ENCODE measurements at regions not wholly inside any gene's neighbourhood (a gene's known extent, or its start where the extent isn't known, plus 50 kb on each side); places are given as distances from the start of the nearest gene placed in this dataset.

DNA sequence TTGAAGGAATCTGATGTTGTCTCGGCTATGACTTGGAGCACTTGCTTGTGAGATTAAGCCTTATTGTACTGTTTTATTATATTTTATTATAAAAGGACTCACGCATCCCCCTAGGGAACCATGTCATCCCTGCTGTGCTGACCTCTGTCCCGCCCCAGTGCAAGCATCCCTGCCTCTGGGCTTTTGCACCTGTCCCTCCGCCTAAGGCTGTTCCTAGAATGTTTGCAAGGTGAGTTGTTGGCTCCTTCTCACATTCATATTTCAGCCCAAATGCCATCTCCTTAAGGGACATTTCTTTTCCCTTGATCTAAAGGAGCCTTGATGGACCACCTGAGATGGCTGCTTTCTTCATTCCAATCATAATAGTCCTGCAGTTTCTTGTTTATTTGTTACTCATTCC lies 236.9 kb upstream of the IGFBP3 start:
- no peaks in the 10 kb centered on the region for H4K20me1 ChIP-seq (ENCODE audit: insufficient read depth, low read length)
- TF ChIP-seq EZH2phosphoT487 (IDR thresholded peaks at IDR 0.05; ENCODE audit: borderline replicate concordance, low read depth, low read length), result no peak
- no peaks in the 10 kb centered on the region for H3K9me2 ChIP-seq (ENCODE audit: insufficient read depth, low read length)
- no peaks in the 10 kb centered on the region for H3K79me2 ChIP-seq (ENCODE audit: insufficient read depth, low read depth, low read length)
- intact Hi-C loops (cut with micrococcal nuclease; ENCODE audit: unreplicated experiment), result no loop called here
- no peak overlapping the region for H3K27ac ChIP-seq (ENCODE audit: low read depth, low read length, poor library complexity, severe bottlenecking)
- H3K9me3 ChIP-seq (ENCODE audit: low read length), result no peaks in the 10 kb centered on the region
- no peak for DNase-seq (ENCODE audit: low spot score)
- H3K4me1 ChIP-seq (ENCODE audit: insufficient read depth, low read length, poor library complexity, severe bottlenecking), result no peaks in the 10 kb centered on the region
- no peak overlapping the region for H3K4me3 ChIP-seq (ENCODE audit: low read depth, low read length, poor library complexity, severe bottlenecking)
- H3K4me2 ChIP-seq (ENCODE audit: low read length), result no peak overlapping the region
- H3K36me3 ChIP-seq (ENCODE audit: insufficient read depth, low read length), result no peaks in the 10 kb centered on the region
- BruUV-seq (replicated peaks), result no TSS peak
- ChIA-PET POLR2A (no interaction called here), CTCF (ENCODE audit: unreplicated experiment) (no interaction called here)
- no peak overlapping the region for H2AFZ ChIP-seq (ENCODE audit: low read length)

DNA sequence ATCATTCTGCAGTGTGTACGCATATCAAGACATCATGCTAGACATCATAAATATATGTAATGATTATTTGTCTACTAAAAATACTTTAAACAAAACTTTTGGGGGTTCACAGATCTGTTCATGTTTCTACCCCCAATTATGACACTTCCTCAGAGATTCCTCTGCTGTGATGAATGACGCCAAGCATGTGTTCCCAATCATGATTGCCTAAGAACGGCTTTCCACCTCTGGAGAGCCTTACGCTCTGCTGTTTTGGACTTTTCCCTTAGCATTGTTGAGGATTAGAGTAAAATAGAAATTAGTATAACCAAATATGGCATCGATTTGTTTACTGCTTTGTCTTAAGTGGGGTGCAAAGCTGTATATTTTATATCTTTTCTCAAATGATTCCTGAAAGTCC lies 236.3 kb upstream of the IGFBP3 start:
- no peaks in the 10 kb centered on the region for H4K20me1 ChIP-seq (ENCODE audit: insufficient read depth, low read length)
- no peaks in the 10 kb centered on the region for H3K79me2 ChIP-seq (ENCODE audit: insufficient read depth, low read depth, low read length)
- no peaks in the 10 kb centered on the region for H3K36me3 ChIP-seq (ENCODE audit: insufficient read depth, low read length)
- TF ChIP-seq, protein P1, sequence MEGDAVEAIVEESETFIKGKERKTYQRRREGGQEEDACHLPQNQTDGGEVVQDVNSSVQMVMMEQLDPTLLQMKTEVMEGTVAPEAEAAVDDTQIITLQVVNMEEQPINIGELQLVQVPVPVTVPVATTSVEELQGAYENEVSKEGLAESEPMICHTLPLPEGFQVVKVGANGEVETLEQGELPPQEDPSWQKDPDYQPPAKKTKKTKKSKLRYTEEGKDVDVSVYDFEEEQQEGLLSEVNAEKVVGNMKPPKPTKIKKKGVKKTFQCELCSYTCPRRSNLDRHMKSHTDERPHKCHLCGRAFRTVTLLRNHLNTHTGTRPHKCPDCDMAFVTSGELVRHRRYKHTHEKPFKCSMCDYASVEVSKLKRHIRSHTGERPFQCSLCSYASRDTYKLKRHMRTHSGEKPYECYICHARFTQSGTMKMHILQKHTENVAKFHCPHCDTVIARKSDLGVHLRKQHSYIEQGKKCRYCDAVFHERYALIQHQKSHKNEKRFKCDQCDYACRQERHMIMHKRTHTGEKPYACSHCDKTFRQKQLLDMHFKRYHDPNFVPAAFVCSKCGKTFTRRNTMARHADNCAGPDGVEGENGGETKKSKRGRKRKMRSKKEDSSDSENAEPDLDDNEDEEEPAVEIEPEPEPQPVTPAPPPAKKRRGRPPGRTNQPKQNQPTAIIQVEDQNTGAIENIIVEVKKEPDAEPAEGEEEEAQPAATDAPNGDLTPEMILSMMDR (conservative IDR thresholded peaks at IDR 0.05; ENCODE audit: low read length), result no peak
- no peaks in the 10 kb centered on the region for H3K9me3 ChIP-seq (ENCODE audit: low read length)
- H3K4me3 ChIP-seq (ENCODE audit: low read depth, low read length, poor library complexity, severe bottlenecking), result no peak overlapping the region
- no peak overlapping the region for H2AFZ ChIP-seq (ENCODE audit: low read length)
- no peak overlapping the region for H3K4me2 ChIP-seq (ENCODE audit: low read length)
- H3K9me2 ChIP-seq (ENCODE audit: insufficient read depth, low read length), result no peaks in the 10 kb centered on the region
- H3K27ac ChIP-seq (ENCODE audit: low read depth, low read length, poor library complexity, severe bottlenecking), result no peak overlapping the region
- ChIA-PET POLR2A (no interaction called here), CTCF (ENCODE audit: unreplicated experiment) (no interaction called here)
- intact Hi-C loops (cut with micrococcal nuclease; ENCODE audit: unreplicated experiment), result no loop called here
- H3K4me1 ChIP-seq (ENCODE audit: insufficient read depth, low read length, poor library complexity, severe bottlenecking), result no peaks in the 10 kb centered on the region
- no peak for DNase-seq (ENCODE audit: low spot score)
- no TSS peak for BruUV-seq (replicated peaks)

DNA sequence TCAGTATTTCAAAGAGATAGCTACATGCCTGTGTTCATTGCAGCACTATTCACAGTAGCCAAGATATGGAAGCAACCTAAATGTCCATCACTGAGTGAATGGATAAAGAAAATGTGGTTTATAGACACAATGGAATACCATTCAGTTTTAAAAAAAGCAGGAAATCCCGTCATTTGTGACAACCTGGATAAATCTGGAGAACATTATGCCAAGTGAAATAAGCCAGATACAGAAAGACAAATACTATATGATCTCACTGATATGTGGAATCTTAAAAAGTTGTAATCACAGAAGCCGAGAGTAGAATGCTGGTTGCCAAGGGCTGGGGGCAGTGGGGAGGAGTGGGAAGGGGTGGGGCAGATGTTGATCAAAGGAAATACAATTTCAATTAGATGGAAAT lies 235.8 kb upstream of the IGFBP3 start:
- no peaks in the 10 kb centered on the region for H3K9me2 ChIP-seq (ENCODE audit: insufficient read depth, low read length)
- H2AFZ ChIP-seq (ENCODE audit: low read length), result no peak overlapping the region
- H4K20me1 ChIP-seq (ENCODE audit: insufficient read depth, low read length), result no peaks in the 10 kb centered on the region
- no peak for DNase-seq (ENCODE audit: low spot score)
- intact Hi-C loops (cut with micrococcal nuclease; ENCODE audit: unreplicated experiment), result no loop called here
- no peaks in the 10 kb centered on the region for H3K9me3 ChIP-seq (ENCODE audit: low read length)
- no peaks in the 10 kb centered on the region for H3K4me1 ChIP-seq (ENCODE audit: insufficient read depth, low read length, poor library complexity, severe bottlenecking)
- H3K4me3 ChIP-seq (ENCODE audit: low read depth, low read length, poor library complexity, severe bottlenecking), result no peak overlapping the region
- BruUV-seq (replicated peaks), result no TSS peak
- H3K79me2 ChIP-seq (ENCODE audit: insufficient read depth, low read depth, low read length), result no peaks in the 10 kb centered on the region
- TF ChIP-seq, protein P1 (conservative IDR thresholded peaks at IDR 0.05; ENCODE audit: low read length), result no peak
- TF ChIP-seq EZH2phosphoT487 (IDR thresholded peaks at IDR 0.05; ENCODE audit: borderline replicate concordance, low read depth, low read length), result no peak
- CTCF ChIA-PET (ENCODE audit: unreplicated experiment), result no interaction called here
- POLR2A ChIA-PET, result no interaction called here
- no peak overlapping the region for H3K27ac ChIP-seq (ENCODE audit: low read depth, low read length, poor library complexity, severe bottlenecking)
- H3K36me3 ChIP-seq (ENCODE audit: insufficient read depth, low read length), result no peaks in the 10 kb centered on the region
- H3K4me2 ChIP-seq (ENCODE audit: low read length), result no peak overlapping the region
